Right lobe of liver (tissue), 6 donors: ENCODE measurements at regions not wholly inside any gene's neighbourhood (a gene's known extent, or its start where the extent isn't known, plus 50 kb on each side); places are given as distances from the start of the nearest gene placed in this dataset.
"Not testable (repeated sequence)": the region's sequence is repeated elsewhere in the genome, so short reads cannot be mapped to it uniquely, and the experiment has no call there.

Experiments used
- ATAC-seq, 4 donors: fragments of 200-7000 bp; cut with Tn5 transposase; one replicate each; pipeline ENCODE4 v1.9.1; 2020; ENCODE audit warnings: mild to moderate bottlenecking in 4 of 4, moderate library complexity in 4 of 4
- DNase-seq, 3 donors: peaks; one replicate each; pipeline ENCODE4 v3.0.0-alpha.2; 2020
- H3K27ac ChIP-seq, 3 donors: fragments of 200-600 bp; one replicate each; pipeline ENCODE4 v1.8.0; 2022
- H3K27me3 ChIP-seq, 2 donors: fragments of 200-600 bp; one replicate each; pipeline ENCODE4 v1.8.0; 2022
- H3K36me3 ChIP-seq, 4 donors: fragments of 200-600 bp; sonication (generic) in 1 of 4; one replicate each; pipeline versions ENCODE4 v1.5.1 to v1.8.0; 2017 to 2022; ENCODE audit warnings: control low read depth in 1 of 4
- H3K4me1 ChIP-seq, 4 donors: fragments of 200-600 bp; sonication (generic) in 1 of 4; one replicate each; pipeline versions ENCODE4 v1.5.1 to v1.8.0; 2017 to 2022; ENCODE audit warnings: control low read depth in 1 of 4
- H3K4me3 ChIP-seq, 3 donors: fragments of 200-600 bp; one replicate each; pipeline ENCODE4 v1.8.0; 2022
- H3K9me3 ChIP-seq, 4 donors: fragments of 200-600 bp; sonication (generic) in 1 of 4; one replicate each; pipeline versions ENCODE4 v1.5.1 to v1.8.0; 2017 to 2022; ENCODE audit warnings: control low read depth in 1 of 4
- WGBS: methylation state at CpG from one replicate; pipeline ENCODE4 v1.1.6; 2018; ENCODE audit warnings: low coverage, low lambda C conversion rate; ENCODE audit not compliant: insufficient coverage; ENCODE audit errors: missing lambda C conversion rate; 5-methylcytosine and 5-hydroxymethylcytosine counted together
- intact Hi-C, 2 donors: fragments of 100-400 bp; cut with DNase I; formaldehyde crosslinking; loops; one replicate each; pipeline versions ENCODE4 v1.11.2 to v1.14.1; 2022
- small RNA-seq, 2 experiments: library from RNA; depleted of rRNA; stranded (forward); fragments of <200 nt; gene quantifications; one replicate each; pipeline ENCODE3, GENCODE V24; 2016
- donor health status: DM: no; HTN: yes; CAD: no.
- donor health status: DM: no; HTN: no; CAD: no.
- donor health status: DM: no; HTN: no; CAD: no.
- donor health status: DM: no; HTN: yes; CAD: no.
- donor health status: DM: no; HTN: yes; CAD: no.

DNA sequence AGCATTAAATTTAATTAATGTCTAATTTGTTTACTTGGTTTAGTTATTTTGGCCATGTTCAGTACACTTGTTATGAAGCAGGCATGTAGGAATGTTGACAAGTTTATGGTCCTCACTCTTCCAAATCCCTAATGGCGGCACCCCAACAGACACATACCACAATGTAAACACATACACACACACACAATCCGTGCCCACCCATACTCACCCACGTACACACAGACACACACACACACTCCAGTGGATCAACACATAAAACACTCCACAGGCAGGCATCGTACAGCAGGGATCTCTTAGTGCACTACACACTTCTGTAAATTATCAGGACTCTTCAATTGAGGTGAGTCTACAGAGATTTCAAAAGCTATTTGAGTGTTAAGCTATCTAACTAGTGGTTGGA lies 767.5 kb downstream of the FOXD4L6 start:
- intact Hi-C loops, H3K27me3 ChIP-seq, H3K4me1 ChIP-seq, H3K9me3 ChIP-seq, H3K4me3 ChIP-seq, ATAC-seq, H3K27ac ChIP-seq, H3K36me3 ChIP-seq: not testable (repeated sequence)
- DNase-seq, result peak in 2 of 3 donors; percentile 1 to 18
- 70% methylated on average over 4 of the region's 4 CpGs for WGBS

DNA sequence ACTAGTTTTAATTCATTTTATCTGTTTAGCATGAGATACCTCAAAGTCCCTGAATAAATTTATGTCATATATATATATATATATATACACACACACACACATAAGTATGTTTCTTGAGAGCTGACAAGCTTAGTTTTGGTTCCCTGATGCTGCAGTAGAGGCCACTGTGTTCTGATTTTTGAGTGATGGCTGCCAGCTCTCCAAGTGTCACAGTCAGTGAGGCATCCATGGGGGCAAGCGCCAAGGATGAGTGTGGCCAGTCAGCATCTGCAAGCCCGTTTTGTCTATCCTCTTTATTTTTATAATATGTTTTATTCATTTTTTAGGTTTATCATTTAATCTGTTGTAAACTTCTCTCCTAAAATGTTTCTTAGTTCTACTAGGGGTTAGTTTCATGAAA lies 797.5 kb downstream of the FOXD4L6 start:
- H3K4me3 ChIP-seq, H3K27ac ChIP-seq, H3K36me3 ChIP-seq, intact Hi-C loops, ATAC-seq, DNase-seq, H3K9me3 ChIP-seq, H3K27me3 ChIP-seq, H3K4me1 ChIP-seq: not testable (repeated sequence)
- 67% methylated on average over 2 of the region's 2 CpGs for WGBS

DNA sequence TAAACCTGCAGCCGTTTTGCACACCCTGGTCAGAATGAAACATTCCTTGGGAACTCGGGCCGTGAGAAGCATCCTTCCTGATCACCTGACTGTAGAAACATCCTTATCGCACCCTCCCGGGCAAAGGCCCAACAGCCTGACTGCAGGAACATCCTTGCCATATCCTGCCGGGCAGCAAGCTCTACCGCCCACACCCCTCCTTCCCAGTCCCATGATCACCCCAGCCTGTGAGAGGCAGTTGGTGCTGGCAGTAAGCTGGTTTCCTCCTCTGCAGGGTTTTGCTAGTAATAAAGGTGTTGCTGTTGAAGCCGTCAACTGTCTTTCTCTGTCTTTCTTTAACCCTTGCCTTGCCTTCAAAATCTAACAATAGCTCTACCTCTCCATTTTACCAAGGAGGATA lies 799.6 kb downstream of the FOXD4L6 start:
- H3K27ac ChIP-seq, ATAC-seq, intact Hi-C loops, H3K27me3 ChIP-seq, H3K4me1 ChIP-seq, DNase-seq, H3K4me3 ChIP-seq, H3K36me3 ChIP-seq, H3K9me3 ChIP-seq: not testable (repeated sequence)
- no CpG with 5 or more reads among the region's 8 CpGs for WGBS

DNA sequence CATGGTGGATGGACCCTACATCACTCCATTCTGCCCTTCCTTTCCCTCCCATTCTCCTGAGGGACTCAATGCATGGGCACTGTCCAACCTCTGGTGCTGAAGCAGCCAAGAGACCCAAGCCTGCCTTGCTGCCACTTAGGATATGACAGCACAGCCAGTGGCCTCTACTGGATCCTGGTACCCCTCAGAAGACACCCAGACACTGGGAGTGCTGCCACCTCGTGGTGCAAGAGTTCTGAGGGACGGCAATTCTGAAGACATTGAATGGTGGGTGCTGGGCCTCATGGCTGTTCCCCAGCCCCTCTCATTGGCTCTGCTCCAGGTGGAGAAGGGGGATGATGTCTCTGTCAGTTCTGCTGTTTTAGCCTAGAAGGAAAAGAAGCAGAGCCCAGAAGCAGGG lies 802.3 kb downstream of the FOXD4L6 start:
- H3K36me3 ChIP-seq, H3K27me3 ChIP-seq, DNase-seq, H3K4me3 ChIP-seq, ATAC-seq, intact Hi-C loops, H3K4me1 ChIP-seq, H3K9me3 ChIP-seq, H3K27ac ChIP-seq: not testable (repeated sequence)
- WGBS, result no CpG with 5 or more reads among the region's 2 CpGs

DNA sequence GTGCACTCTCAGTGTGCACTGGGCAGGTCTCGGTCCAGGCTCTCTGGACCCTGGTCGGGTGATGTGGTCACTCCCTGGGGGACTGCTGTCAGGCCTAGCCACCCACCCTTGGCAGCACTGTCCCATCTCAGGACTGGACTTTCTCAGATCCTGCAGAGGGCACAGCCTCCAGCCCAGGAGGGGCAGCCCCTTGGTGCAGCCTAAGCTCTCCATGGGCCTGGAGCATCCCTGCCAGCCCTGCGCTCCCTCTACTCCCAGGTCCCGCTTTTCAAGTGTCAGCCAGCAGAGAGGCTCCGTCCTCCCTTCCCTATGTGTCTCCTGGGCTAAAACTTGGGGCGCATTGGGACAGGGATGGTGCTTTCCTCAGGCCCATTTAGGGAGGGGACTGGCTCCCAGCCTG lies 805.8 kb downstream of the FOXD4L6 start:
- H3K27ac ChIP-seq, H3K9me3 ChIP-seq, H3K4me1 ChIP-seq, intact Hi-C loops, H3K4me3 ChIP-seq, ATAC-seq, H3K27me3 ChIP-seq, H3K36me3 ChIP-seq: not testable (repeated sequence)
- no CpG with 5 or more reads among the region's 6 CpGs for WGBS
- DNase-seq, result peak in 2 of 3 donors; percentile 8 to 44

DNA sequence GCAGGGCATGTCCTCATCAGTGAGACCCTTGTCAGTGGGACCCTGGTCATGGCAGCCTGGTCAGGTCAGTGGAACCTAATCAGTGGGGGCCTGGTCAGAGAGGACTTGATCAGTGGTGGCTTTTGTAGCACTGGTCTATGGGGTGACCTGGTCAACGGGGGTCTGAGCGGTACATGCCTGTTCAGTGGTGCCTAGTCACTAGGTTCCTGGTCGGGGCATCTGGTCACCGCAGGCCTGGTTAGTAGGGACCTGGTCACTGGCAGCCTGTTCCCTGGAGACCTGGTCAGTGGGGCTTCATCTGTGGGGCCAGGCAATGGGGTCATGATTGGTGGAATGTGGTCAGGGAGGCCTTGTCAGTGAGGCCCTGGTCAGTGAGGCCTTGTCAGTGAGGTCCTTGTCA lies 806.6 kb downstream of the FOXD4L6 start:
- H3K27ac ChIP-seq, intact Hi-C loops, DNase-seq, H3K9me3 ChIP-seq, H3K27me3 ChIP-seq, H3K4me1 ChIP-seq, H3K4me3 ChIP-seq, H3K36me3 ChIP-seq: not testable (repeated sequence)
- peak in 1 of 4 donors; percentile 51 for ATAC-seq
- WGBS, result no CpG with 5 or more reads among the region's 4 CpGs

DNA sequence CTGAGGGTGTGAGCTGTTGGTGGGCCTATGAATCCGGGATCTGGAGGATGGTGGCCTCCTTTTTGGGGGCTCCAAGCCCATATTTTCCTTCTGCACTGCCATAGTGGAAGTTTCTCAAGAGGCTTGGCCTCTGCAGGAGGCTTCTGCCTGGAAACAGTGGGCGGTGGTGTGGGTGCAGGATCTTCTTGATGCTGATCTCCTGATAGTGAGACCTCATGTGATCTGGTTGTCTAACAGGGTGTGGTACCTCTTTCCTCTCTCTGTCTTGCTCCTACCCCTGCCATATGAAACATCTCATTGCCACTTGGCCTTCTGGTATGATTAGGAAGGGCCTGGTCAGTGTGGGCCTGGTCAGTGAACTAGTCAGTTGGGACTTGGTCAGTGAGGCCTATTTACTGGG lies 807.3 kb downstream of the FOXD4L6 start:
- WGBS, result no CpG with 5 or more reads among the region's 2 CpGs
- ATAC-seq, H3K4me1 ChIP-seq, H3K27ac ChIP-seq, H3K27me3 ChIP-seq, H3K4me3 ChIP-seq, intact Hi-C loops, H3K9me3 ChIP-seq, DNase-seq, H3K36me3 ChIP-seq: not testable (repeated sequence)

DNA sequence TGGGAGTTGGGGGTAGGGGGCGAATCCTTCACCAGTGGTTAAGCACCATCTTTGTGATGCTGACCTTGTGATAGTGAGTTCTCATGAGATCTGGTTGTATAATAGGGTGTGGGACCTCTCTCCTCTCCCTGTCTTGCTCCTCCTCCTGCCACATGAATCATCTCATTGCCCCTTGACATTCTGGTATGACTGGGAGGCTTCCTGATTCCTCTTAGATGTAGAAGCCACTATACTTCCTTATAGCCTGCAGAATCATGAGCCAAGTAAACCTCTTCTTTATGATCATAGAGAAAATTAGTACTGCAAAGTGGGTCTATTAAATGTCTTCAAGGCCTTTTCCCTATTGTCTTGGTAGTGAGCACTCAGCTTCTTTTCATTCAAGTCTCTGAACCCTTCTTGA lies 813.3 kb downstream of the FOXD4L6 start:
- H3K27ac ChIP-seq, H3K9me3 ChIP-seq, ATAC-seq, H3K27me3 ChIP-seq, intact Hi-C loops, DNase-seq, H3K4me3 ChIP-seq, H3K36me3 ChIP-seq, H3K4me1 ChIP-seq: not testable (repeated sequence)
- no CpG with 5 or more reads among the region's 1 CpG for WGBS

DNA sequence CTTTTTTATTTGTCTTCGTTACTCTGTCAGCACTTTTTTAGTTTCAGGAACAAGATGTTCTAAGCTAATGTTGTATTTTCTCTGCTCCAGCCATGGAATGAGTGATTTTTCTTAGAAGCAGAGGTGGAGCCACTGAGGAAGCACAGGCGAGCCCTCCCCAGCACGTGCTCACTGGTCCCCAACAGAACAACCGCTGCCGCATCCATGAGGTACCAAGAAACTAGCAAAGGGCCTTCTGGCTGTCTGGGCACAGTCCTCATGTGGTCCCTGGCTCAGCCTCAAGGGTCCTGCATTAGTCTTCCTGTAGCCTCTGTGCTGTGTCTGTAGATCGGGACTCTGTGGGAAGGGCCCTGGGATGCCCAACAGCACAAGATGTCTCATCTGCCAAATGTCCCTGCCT lies 838.5 kb downstream of the FOXD4L6 start:
- WGBS, result no CpG with 5 or more reads among the region's 6 CpGs
- H3K27ac ChIP-seq, H3K27me3 ChIP-seq, H3K4me3 ChIP-seq, H3K4me1 ChIP-seq, intact Hi-C loops, ATAC-seq, H3K36me3 ChIP-seq, H3K9me3 ChIP-seq: not testable (repeated sequence)
- DNase-seq, result peak in 1 of 3 donors; percentile 44

Small RNA genes in the stretch of these regions (small RNA-seq; reads per million reads assigned to genes)
- gene AL591471.1, result 0 reads per million in 2 experiments
- 0 reads per million in 2 experiments for gene BX664727.2
